HT-29 (cell line): ENCODE measurements at regions not wholly inside any gene's neighbourhood (a gene's known extent, or its start where the extent isn't known, plus 50 kb on each side); places are given as distances from the start of the nearest gene placed in this dataset.

ENCODE experiments used
- DNase-seq: peaks from one replicate; pipeline ENCODE4 v3.0.0-alpha.2; 2015; ENCODE audit warnings: low spot score

DNA sequence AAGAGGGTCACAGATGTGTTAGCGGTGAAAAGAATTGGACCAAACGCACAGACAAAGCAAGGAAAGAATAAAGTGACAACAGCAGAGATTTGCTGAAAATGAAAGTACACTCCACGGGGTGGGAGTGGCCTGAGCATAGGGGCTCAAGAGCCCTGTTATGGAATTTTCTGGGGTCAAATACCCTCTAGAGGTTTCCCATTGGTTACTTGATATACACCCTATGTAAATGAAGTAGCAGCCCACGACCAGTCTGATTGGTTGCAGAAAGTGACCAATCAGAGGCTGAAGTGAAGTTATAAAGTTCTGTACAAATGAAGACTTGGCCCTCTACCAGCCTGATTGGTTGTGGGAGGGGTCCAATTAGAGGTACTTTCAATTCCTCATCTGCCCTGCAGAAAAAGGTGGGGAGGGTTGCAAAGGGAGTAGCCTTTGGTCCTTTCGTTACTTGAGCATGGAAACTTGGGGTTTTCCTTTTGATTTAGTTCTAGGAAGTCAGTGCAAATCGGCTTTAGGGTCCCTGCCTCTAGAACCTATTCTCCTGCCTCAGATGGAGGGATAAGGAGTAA, 125.6 kb upstream of the PRPS1L1 start:
- DNase-seq, result no peak

DNA sequence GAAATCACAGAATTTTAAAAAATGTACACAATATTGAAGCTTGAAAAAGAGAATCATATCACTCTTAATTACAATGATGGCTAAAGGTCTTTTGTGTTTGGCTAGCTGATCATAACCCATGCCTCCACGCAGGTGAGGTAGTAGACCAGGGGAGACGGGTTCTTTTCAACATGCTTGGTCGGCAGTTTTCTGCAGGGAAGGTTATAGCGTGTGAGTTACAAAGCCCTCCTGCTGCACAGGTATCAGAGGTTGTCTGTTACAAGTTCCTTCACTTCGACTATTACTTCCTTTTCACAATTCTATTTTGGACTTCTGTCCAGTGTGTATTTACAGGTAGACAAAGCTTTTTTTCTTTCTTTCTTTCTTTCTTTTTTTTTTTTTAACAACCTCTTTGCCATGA, 127.1 kb upstream of the PRPS1L1 start:
- DNase-seq, result no peak

DNA sequence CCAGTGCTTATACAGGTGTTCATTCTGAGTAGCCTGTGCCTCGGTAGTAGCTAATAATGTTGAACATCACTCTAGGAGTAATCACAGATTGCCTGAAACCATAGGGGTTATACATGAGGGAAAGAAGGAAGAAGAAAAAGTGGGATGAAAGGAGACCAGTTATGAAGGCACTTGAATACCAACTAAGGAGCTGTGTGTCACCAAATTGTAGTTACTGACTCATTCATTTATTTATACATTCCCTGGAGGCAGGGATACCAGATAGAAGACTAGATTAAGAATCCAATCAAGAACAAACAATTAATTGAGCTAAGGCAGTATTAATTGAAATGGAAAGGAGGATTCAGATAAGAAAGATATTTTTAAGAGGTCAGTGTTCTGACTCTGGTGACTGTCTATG, 129.6 kb upstream of the PRPS1L1 start:
- DNase-seq, result no peak

GRCh38 chr7:18162657-18163056, 135.0 kb upstream of the PRPS1L1 start:
- DNase-seq, result no peak

DNA sequence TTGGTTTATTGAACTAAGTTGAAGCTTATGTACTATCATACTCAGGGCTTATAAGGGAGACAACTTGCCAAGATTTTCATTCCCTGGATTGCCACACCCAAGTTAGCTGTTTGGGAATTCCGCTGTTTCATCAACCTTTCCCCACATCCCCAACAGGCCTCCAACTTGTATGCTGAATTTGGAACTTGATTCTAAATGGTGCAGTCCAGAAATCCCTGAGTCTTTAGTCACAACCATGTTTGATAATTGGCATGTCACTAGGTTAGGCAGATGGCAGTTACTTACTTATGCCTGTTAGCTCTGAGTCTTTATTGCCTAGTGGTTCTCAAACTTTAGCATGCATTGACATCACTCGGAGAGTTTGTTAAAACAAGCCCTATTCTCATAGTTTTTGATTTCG, 135.4 kb upstream of the PRPS1L1 start:
- DNase-seq, result no peak

DNA sequence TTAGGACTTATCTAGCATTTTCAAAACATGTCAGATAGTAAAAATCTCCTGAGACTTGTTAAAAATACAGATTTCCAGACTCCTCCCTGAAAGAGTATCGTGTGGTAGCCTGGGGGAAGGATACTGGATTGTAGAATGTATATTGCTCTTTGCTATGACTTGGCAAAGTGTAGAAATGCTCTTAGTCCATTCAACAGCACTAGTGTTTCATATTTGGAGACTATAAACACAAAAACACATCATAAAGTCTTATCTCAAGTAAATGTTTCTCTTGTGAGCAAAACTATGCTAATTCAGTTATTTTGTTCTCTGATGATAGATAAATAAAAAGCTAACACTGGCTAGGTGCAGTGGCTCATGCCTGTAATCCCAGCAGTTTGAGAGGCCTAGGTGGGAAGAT, 137.5 kb upstream of the PRPS1L1 start:
- DNase-seq, result no peak

GRCh38 chr7:18166002-18166401, 138.4 kb upstream of the PRPS1L1 start:
- DNase-seq, result no peak

DNA sequence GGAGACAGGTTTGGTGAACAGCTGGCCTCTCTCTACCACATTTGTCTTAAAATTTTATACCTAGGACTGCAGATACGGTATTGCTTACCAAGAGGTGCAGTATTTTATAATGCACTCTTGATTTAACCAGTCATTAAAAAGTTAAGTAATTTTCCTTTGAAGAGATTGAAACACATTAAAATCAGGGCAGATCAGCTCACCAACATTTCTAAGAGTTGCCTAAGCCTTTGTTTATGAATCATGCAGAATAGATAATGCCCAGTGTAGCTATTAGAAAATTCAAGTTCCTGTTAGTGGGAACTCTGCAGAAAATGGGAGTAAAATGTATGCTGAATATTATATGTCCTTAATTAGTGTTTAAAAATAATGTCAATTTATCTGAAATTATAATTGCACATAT, 140.2 kb upstream of the PRPS1L1 start:
- no peak for DNase-seq

DNA sequence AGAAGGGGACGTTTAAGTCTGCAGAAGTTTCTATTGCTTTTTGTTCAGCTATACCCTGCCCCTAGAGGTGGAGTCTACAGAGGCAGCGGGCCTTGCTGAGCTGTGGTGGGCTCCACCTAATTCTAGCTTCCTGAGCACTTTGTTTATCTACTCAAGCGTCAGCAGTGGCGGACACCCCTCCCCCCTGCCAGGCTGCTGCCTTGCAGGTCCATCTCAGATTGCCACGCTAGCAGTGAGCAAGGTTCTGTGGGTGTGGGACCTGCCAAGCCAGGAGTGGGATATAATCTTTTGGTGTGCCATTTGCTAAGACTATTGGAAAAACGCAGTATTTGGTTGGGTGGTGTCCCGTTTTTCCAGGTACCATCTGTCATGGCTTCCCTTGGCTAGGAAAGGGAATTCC, 147.3 kb upstream of the PRPS1L1 start:
- no peak for DNase-seq

DNA sequence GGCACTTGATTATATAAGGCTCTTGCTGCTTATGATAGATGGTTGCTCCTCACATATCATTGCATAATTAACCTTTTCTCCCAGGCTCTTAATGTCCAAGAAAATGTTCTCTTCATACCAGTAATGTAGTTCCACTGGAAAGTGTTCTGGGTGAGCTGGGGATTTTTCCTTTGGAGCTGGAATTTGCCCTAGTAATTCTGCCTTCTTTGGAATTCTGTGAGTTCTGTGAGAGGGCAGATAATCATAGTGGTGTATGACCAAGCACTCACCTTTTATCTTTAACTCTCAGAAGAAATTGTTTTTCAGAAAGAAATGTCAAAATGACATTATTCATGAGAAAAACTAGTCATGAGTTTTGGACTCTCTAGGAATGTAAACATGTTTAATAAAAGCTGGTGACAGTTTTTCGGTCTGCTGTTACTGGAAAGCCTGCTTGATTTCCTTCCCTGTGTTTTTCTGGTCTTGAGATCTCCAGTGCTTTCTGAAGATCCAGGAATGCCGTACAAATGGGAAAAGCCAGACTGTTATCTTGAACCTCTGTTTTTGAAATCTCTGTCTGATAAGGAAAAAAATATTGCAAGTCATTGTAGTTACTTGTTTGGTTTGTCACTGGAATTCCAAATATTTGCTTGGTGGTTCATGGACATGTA, 148.3 kb upstream of the PRPS1L1 start:
- no peak for DNase-seq

- peak; percentile 24 for DNase-seq
These were observed 149.6 kb upstream of the PRPS1L1 start for GRCh38 chr7:18177129-18177814.

DNA sequence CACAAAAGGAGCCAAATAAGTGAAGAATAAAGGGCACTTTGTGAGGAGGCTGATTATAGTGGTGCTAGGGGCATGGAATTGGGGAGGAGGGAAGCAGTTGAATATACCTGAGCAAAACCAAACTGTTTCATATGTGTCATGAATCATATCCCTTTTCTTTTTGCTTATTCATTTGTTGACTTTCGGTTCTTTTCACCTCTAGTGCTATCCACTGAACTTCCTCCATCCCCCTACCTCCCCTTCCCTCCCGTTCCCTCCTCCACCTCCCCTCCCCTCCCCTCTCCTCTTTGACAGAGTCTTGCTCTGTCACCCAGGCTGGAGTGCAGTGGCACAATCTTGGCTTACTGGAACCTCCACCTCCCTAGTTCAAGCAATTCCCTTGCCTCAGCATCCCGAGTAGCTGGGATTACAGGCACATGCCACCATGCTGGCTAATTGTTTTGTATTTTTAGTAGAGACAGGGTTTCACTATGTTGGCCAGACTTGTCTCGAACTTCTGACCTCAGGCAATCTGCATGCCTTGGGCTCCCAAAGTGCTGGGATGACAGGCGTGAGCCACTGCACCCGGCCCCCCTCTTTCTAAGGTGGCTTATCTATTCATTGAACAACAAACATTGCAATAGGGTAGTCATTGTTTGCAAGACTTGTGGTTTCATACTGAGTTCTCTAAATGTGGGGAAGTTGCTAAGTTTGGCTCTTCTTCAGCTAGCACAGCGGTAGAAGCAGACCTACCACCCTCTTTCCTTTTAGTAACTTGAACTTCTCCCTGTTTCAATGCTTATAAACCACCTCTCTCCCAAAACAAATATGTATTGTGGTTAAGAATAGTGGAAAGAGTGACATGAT, 150.4 kb upstream of the PRPS1L1 start:
- DNase-seq, result peak; percentile 64

DNA sequence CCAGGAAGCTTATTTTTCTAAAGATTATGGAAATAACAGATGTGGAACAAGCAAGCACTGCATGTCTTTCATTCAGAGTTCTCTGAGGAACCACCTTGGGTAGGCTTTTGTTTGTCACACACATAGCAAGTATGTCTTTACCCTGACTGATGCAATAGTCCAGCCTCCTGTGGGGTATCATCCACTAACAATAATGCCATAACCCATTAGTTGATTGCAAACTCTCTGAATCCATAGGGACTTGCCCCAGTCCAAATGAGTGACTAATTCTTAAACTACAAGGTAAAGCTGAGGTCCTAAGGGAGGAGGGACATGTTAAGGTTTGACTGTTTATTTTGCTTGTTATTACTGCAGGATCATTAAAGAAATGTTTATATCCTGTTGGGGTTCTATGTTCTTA, 151.4 kb upstream of the PRPS1L1 start:
- DNase-seq, result peak; percentile 14

GRCh38 chr7:18180685-18181084, 153.0 kb upstream of the PRPS1L1 start:
- DNase-seq, result no peak

DNA sequence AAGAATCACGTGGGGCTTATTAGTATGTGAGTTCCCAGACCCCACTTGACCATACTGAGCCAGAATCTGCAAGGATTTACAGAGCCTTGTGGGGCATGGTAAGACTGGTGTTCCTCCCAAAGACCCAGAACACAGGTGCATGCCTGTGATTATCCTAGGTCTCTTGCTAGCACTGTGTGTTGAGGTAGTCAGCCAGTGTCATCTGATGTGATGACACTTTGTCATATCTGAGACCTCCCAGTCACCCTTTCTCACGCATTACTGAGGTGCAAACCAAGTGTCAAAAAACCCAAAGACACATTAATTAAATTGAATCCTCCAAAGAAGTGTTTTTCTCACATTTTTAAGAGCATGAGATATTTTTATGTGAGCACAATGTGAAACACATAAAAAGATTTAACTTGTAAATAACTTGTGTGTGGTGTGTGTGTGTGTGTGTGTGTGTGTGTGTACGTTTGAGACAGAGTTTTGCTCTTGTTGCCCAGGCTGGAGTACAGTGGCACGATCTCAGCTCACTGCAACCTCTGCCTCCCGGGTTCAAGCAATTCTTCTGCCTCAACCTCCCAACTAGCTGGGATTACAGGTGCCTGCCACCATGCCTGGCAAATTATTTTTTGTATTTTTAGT, 162.0 kb upstream of the PRPS1L1 start:
- no peak for DNase-seq

DNA sequence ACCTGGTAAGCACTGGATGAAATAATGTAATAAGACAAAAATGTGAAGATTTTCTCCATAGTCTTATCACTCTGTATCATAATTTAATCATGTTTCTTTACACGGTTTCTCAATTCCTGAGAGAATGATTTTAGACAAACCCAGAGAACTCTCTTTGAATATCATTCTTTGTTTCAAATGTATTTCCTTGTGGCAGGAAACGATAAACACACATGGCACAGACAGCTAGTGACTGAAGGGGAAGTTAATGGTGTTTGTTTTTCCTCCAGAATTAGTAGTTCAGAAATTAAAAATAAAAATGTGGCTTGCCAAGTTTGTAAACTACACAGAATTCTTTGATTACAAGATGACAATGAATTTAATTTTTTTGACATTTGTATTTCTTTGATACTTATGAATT, 163.7 kb upstream of the PRPS1L1 start:
- DNase-seq, result no peak

GRCh38 chr7:18191862-18192625, 164.4 kb upstream of the PRPS1L1 start:
- DNase-seq, result no peak

DNA sequence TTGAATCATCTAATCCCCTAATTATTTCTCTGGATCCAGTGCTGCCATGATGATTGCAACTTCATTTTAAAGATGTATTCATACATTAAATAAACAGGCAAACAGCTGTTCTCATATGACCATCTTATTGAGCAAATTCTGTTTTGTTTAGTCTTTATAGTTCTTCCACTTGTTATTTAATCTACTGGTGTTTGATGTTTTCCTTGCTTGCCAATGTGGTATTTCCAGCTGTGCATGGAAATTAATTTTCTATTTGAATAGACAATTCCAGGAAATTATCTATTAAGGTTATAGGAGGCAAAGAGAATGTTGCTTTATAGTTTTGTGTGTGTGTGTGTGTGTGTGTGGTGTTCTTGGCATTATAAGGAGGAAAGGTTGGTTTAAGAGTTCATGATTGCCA, 167.0 kb upstream of the PRPS1L1 start:
- DNase-seq, result no peak

DNA sequence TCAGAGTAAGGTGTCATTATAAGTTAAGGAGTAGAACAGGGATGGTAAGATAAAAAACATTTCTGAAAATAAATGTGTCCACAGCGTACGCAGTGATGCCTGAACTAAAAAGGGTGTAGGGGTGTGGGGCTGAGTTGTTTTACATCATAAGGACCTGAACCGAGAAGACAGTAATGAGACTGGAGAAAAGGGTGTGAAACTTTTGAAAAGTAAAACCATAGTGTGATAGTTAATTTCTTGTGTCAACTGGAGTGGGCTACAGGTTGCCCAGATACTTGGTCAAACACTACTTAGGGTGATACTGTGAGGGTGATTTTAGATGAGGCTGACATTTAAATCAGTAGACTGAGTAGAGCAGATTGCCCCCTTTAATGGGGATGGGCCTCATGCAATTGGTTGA, 169.0 kb upstream of the PRPS1L1 start:
- no peak for DNase-seq

- DNase-seq, result no peak
These were observed 171.2 kb upstream of the PRPS1L1 start for GRCh38 chr7:18198868-18199267.

DNA sequence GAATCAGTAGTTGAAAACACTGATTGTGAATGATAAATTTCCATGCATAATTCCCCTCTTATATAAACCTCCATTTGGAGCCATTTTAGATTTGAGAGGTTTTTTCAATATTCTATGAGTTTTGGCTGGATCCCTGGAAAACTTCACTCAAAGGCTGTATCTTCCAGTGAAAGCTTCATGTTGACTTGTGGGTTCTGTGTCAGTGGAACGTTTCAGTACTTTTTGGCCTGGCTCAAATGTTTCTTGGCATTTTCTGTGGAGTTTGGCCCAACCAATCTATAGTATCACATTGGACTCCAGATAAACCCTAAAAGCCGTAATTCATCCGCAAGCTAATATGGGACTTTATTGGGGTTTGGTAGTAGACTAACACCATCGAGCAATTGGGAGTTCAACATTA, 172.6 kb upstream of the PRPS1L1 start:
- DNase-seq, result no peak
